ENCODE measurements at regions not wholly inside any gene's neighbourhood (a gene's known extent, or its start where the extent isn't known, plus 50 kb on each side); places are given as distances from the start of the nearest gene placed in this dataset.

GRCh38 chr3:164537485-164537884, 540.8 kb downstream of the SI start:
- Histone ChIP-seq H3K27me3 (no peaks in the 10 kb centered on the region), H3K4me1 (no peaks in the 10 kb centered on the region), H3K36me3 (no peaks in the 10 kb centered on the region), H3K9me3 (no peaks in the 10 kb centered on the region), H3K27ac (no peak overlapping the region), H3K4me3 (no peak overlapping the region)
- TF ChIP-seq POLR2AphosphoS5 (IDR thresholded peaks at IDR 0.05): no peak
- TF ChIP-seq POLR2A (IDR thresholded peaks at IDR 0.05): no peak
- no peak for TF ChIP-seq EP300 (IDR thresholded peaks at IDR 0.05)
- TF ChIP-seq CTCF (IDR thresholded peaks at IDR 0.05): no peak
- no peak for ATAC-seq

- no peak for TF ChIP-seq POLR2A (IDR thresholded peaks at IDR 0.05)
- no peak for TF ChIP-seq EP300 (IDR thresholded peaks at IDR 0.05)
- TF ChIP-seq POLR2AphosphoS5 (IDR thresholded peaks at IDR 0.05): no peak
- no peak for TF ChIP-seq CTCF (IDR thresholded peaks at IDR 0.05)
- no peaks in the 10 kb centered on the region for H3K27me3 ChIP-seq
- WGBS, 2 donors (ENCODE audit: low coverage in 1 of 2): 82% methylated on average over 3 of the region's 3 CpGs; no CpG with 5 or more reads in 1 of the 2 donors
- H3K9me3 ChIP-seq: no peaks in the 10 kb centered on the region
- no peak for ATAC-seq
- no peak overlapping the region for H3K4me3 ChIP-seq
- no peak overlapping the region for H3K27ac ChIP-seq
- H3K4me1 ChIP-seq: no peaks in the 10 kb centered on the region
- H3K36me3 ChIP-seq: no peaks in the 10 kb centered on the region
These were observed 545.0 kb downstream of the SI start for GRCh38 chr3:164533275-164533674.

GRCh38 chr3:164526250-164526649, 552.0 kb downstream of the SI start:
- no peak for TF ChIP-seq EP300 (IDR thresholded peaks at IDR 0.05)
- no peak for TF ChIP-seq POLR2A (IDR thresholded peaks at IDR 0.05)
- no peak for TF ChIP-seq CTCF (IDR thresholded peaks at IDR 0.05)
- no peak for TF ChIP-seq POLR2AphosphoS5 (IDR thresholded peaks at IDR 0.05)
- Histone ChIP-seq H3K27me3 (no peaks in the 10 kb centered on the region), H3K27ac (no peak overlapping the region), H3K36me3 (no peaks in the 10 kb centered on the region), H3K4me3 (no peak overlapping the region), H3K4me1 (peaks cover 0 to 2% (median 0%) of the 10 kb centered on the region in 3 donors), H3K9me3 (peaks cover 0 to 14% (median 0%) of the 10 kb centered on the region in 3 donors)
- ATAC-seq: no peak
- 67 to 72% methylated on average over 1 to 2 of the region's 2 CpGs for WGBS, 2 donors (ENCODE audit: low coverage in 1 of 2)

GRCh38 chr3:164524201-164524600, 554.1 kb downstream of the SI start:
- no peak for ATAC-seq
- no peaks in the 10 kb centered on the region for H3K36me3 ChIP-seq
- no peaks in the 10 kb centered on the region for H3K27me3 ChIP-seq
- H3K9me3 ChIP-seq: peaks cover 0 to 25% (median 0%) of the 10 kb centered on the region in 3 donors
- H3K4me3 ChIP-seq: no peak overlapping the region
- TF ChIP-seq POLR2A (IDR thresholded peaks at IDR 0.05): no peak
- TF ChIP-seq CTCF (IDR thresholded peaks at IDR 0.05): no peak
- no peak for TF ChIP-seq POLR2AphosphoS5 (IDR thresholded peaks at IDR 0.05)
- no peak for TF ChIP-seq EP300 (IDR thresholded peaks at IDR 0.05)
- peaks cover 0 to 2% (median 0%) of the 10 kb centered on the region in 3 donors for H3K4me1 ChIP-seq
- H3K27ac ChIP-seq: no peak overlapping the region

DNA sequence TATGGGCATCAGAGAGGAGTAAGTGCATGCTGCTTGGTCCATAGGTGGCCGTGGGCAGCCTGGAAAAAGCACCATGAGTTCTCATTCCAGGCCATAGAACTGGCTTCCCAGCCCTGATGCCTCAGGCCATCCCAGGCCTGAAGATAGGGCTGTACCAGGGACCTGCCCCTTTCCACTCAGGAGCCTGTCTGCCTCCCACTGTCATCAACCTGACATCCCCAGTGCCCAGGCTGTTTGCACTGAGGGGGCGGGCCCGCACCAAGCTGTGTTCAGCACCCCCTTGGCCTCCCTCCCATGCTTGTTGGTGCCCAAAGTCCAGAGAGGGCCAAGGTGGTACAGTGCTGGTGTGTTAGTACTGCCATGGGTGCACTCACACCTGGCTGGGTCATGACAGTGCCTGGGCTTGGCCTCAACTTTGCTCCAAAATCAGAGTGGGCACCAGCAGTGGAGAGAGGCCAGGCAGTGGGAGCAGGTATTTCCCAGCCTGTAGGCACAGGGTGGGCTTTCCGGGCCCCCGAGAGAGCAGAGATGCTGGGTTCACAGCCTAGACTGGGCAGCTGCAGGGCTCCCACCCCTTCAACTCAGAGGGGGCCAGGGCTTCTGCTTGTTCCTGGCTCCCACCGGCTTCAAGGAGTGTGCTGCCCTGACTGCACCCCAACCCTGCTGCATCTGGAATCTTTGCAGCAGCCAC, 556.1 kb downstream of the SI start:
- H3K27ac ChIP-seq: no peak overlapping the region
- peak; percentile 16 for ATAC-seq
- 82% methylated on average over 2 of the region's 6 CpGs; no CpG with 5 or more reads in 1 of the 2 donors for WGBS, 2 donors (ENCODE audit: low coverage in 1 of 2)
- no peak overlapping the region for H3K4me3 ChIP-seq
- H3K27me3 ChIP-seq: no peaks in the 10 kb centered on the region
- no peaks in the 10 kb centered on the region for H3K36me3 ChIP-seq
- H3K9me3 ChIP-seq: peaks cover 0 to 36% (median 0%) of the 10 kb centered on the region in 3 donors
- peaks cover 0 to 2% (median 0%) of the 10 kb centered on the region in 3 donors for H3K4me1 ChIP-seq
- TF ChIP-seq POLR2A (IDR thresholded peaks at IDR 0.05) (no peak), EP300 (IDR thresholded peaks at IDR 0.05) (no peak), CTCF (IDR thresholded peaks at IDR 0.05) (no peak), POLR2AphosphoS5 (IDR thresholded peaks at IDR 0.05) (no peak)

Data from gastroesophageal sphincter (tissue), 4 donors.